H4 (cell line): ENCODE measurements at regions not wholly inside any gene's neighbourhood (a gene's known extent, or its start where the extent isn't known, plus 50 kb on each side); places are given as distances from the start of the nearest gene placed in this dataset.

Experiments used
- DNase-seq: peaks from one replicate; pipeline ENCODE4 v3.0.0-alpha.2; 2015; ENCODE audit warnings: low spot score

GRCh38 chr2:6777626-6778025 lies 88.1 kb downstream of the CMPK2 start:
- no peak for DNase-seq

GRCh38 chr2:6780765-6781274 lies 84.9 kb downstream of the CMPK2 start:
- peak; percentile 43 for DNase-seq

GRCh38 chr2:6782517-6783237 lies 83.0 kb downstream of the CMPK2 start:
- no peak for DNase-seq

- no peak for DNase-seq
These were observed 82.5 kb downstream of the CMPK2 start for GRCh38 chr2:6783238-6783614.

GRCh38 chr2:6784291-6784690 lies 81.4 kb downstream of the CMPK2 start:
- DNase-seq = no peak

GRCh38 chr2:6785493-6785892 lies 80.2 kb downstream of the CMPK2 start:
- no peak for DNase-seq

- no peak for DNase-seq
These were observed 78.3 kb downstream of the CMPK2 start for GRCh38 chr2:6787376-6787775.

GRCh38 chr2:6788614-6789013 lies 77.1 kb downstream of the CMPK2 start:
- DNase-seq = no peak

GRCh38 chr2:6789559-6790138 lies 76.1 kb downstream of the CMPK2 start:
- DNase-seq = no peak

- peak; percentile 4 for DNase-seq
These were observed 74.0 kb downstream of the CMPK2 start for GRCh38 chr2:6791682-6792081.

GRCh38 chr2:6792883-6793282 lies 72.8 kb downstream of the CMPK2 start:
- DNase-seq = no peak

GRCh38 chr2:6793371-6793770 lies 72.3 kb downstream of the CMPK2 start:
- peak; percentile 22 for DNase-seq

- no peak for DNase-seq
These were observed 71.8 kb downstream of the CMPK2 start for GRCh38 chr2:6793913-6794312.

- no peak for DNase-seq
These were observed 71.3 kb downstream of the CMPK2 start for GRCh38 chr2:6794448-6794847.
